ENCODE measurements at regions not wholly inside any gene's neighbourhood (a gene's known extent, or its start where the extent isn't known, plus 50 kb on each side); places are given as distances from the start of the nearest gene placed in this dataset.

DNA sequence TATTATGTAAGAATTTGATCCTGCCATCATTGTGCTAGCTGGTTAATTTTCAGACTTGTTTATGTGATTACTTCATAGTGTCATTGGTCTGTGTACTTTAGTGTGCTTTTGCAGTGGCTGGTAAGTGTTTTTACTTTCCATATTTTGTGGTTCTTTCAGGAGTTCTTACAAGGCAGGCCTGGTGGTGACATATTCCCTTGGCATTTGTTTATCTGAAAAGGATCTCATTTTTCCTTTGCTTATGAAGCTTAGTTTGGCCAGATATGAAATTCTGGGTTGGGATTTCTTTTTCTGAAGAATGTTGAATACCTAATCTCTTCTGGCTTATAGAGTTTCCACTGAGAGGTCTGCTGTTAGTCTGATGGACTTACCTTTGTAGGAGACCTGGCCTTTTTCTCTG lies 72.8 kb upstream of the MC4R start:
- peak; percentile 79 for DNase-seq

DNA sequence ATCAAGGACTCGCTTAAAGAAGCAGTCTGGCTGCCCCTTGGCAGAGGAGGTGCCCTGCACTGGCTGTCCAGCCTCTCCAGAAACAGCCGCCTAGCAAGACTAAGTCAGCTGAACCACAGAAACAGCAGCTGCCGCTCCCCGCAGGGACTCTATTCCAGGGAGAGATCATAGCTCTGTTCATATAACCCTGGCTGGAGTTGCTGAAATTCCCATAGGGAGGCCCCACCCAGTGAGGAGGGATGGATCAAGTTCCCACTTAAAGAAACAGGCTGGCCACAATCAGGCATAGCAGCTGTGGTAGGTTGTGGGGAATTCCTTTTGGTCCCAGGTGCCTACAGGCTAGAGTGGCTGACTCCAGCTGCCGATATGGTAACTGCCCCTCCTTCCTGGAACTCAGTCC lies 74.2 kb upstream of the MC4R start:
- DNase-seq, result peak; percentile 87

DNA sequence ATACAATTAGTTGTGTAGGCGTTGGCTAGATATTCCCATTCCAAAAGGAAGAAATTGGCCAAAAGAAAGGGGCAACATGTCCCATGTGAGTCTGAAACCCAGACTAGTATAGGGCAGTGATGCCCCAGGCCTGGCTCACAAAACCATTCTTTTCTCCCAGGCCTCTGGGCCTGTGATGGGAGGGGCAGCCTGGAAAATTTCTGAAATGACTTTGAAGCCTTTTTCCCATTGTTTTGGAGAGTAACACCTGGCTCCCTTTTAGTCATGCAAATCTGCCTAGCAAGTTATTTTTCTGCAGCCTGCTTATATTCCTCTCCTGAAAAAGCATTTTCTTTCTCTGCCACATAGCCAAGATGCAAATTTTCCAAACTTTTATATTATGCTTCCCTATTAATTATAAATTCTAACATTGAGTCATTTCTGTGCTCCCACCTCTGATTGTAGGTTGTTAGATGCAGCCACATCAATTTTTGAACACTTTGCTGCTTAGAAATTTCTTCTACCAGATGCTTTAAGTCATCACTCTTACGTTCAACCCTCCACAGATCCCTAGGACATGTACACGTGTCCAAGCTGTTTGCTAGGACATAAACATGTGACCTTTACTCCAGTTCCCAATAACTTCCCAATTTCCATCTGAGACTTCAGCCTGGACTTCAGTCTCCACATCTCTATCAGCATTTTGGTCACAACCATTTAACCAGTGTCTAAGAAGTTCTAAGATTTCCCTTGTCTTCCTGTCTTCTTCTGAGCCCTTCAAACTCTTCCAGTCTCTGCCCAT lies 76.1 kb upstream of the MC4R start:
- DNase-seq, result no peak

DNA sequence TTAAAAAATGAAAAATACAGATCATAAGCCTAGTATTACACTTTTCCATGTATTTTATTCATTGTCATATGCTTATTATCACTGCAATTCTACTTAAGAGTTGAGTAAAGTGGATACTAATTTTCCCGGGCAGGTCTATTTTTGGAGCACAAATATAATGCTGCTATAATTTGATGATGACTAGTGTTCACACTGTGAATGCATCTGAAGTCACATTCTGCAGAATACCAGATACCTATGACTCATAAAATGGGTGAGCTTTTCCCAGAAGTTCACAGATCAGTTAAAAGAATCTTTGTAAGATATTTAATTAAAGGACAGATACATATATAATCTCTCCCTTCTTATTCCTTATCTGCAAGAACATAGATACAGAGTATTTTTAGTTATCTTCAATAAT lies 79.8 kb upstream of the MC4R start:
- DNase-seq, result peak; percentile 85

DNA sequence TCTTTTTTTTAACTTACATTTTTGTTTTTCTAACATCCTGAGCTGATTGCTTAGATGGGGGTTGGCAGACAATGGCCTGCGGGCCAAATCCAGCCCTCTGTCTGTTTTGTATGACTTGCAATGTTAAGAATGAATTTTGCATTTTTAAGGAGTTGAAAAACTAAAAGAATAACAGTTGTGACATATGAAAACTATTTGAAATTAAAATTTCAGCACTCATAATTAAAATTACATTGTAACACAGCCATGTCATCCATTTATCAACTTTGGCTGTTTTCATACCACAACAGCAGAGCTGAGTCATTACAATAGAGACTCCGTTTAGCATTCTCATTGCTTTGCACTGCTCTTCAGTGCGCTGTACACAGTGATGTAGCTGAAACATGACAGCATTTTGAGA lies 94.1 kb upstream of the MC4R start:
- peak; percentile 95 for DNase-seq

DNA sequence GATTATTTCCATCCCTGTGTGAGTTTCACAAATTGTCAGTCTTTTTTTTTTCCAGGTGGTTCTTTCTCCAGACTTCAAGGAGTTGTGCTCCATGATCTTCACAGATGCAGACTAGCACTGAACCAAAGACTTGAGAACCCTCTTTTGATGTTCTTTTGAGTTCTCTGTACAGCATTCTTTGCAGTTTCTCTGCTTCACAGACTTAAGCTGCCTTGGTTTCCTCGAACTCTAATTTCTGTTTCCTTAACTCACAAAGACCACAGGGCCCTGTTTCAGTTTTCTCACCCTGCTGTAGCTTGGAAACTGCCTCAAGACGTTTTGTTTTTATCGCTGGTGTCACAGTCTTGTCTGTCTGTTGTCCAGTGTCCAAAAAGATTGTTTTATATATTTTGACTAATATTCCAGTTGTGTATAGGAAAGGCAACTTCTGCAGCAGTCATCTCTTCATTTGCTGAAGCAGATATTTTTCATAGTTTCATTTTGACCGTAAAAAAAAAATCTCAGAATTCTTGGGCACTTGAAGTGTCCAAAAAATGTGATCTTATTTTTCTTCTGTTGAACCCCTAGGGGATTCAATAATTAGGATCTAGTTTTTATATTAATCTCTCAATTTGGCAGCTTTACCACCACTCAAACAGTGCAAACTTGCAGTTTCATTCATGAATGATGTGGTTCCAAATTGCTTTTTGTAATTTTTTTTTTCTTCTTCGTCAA lies 97.0 kb upstream of the MC4R start:
- DNase-seq, result peak; percentile 43

DNA sequence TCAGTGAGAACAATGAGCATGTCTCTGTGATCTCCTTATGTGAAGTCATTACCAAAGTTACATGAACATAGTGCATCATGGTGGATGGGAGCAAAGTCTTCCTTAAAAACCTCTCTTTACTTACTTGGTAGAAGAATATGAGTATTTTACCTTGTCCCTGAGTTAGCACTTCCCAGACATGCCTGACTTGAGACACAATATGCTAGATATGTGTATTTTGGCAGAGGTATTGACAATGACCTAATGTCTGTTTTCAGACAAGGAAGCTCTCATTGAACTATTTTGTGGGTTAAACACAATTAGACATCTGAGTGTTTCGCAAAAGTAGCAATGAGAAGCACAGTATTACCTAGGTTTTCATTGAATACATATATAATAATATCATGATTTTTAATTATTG lies 99.1 kb upstream of the MC4R start:
- DNase-seq, result peak; percentile 76

DNA sequence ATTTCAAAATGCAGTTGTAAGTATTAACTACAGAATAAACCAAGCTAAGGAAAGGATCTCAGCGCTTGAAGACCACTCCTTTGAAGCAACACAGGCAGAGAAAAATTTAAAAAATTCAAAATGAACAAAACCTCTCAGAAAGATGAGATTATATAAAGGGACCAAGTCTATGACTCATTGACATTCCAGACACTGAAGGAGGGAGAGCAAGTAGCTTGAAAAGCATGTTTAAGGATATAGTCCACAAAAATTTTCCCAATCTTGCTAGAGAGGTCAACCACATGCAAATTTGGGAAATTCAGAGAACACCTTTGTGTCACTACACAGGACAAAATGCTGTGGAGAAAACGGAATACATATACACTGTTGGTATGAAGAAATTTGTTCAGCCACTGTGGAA lies 112.6 kb upstream of the MC4R start:
- DNase-seq, result peak; percentile 84

DNA sequence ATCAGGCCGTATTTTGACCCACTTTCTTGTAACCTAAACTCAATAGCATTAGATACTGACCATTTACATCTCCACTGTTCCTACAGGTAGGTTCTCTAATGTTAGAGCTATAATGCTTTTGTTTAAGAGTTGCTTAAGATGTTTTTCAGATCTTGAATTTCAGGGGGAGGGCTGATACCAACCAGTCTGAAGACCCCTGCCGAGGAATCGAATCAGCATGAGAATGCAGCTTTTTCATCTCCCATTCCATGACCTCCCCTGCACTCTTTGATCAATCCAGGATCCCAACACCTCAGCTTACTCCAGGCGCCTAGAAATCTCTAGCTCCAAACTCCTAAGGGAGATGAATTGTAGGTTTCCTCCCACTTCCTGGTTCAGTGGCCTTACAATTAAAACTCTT lies 120.5 kb upstream of the MC4R start:
- DNase-seq, result no peak

DNA sequence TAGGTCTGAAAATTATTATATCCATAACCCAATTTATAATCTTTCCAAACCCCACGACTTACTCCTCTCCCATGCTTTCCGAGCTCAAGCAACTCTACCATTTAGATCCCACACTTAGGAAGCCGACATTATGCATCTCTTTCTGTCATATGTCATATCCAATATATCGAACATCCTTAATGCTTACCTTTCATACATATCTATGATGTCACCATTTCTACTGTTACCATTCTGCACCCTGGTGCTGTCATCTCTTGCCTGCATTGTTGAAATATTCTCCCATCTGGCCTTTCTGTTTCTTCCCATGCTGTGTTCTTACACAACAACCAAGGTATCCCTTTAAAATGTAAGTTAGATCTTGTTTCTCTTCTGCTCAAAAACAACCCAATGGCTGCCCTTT lies 127.1 kb upstream of the MC4R start:
- DNase-seq, result no peak

DNA sequence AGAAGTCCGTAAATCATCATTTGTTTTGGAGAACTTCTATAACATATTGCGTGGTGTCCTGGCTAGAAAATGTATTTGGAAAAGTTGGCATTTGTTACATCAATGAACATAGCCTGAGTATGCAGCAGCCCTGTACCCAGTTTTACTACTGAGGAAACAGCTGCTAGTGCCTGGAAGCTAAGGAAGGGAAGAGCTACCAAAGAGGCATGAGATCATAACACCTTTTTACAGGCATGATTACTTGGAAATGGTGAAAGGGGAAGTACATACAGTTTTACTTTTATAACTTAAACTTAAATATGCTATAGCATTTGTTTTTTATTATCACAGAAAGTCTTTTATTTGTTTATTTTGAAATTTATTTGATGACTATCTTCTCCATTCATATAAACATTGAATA lies 128.4 kb upstream of the MC4R start:
- no peak for DNase-seq

DNA sequence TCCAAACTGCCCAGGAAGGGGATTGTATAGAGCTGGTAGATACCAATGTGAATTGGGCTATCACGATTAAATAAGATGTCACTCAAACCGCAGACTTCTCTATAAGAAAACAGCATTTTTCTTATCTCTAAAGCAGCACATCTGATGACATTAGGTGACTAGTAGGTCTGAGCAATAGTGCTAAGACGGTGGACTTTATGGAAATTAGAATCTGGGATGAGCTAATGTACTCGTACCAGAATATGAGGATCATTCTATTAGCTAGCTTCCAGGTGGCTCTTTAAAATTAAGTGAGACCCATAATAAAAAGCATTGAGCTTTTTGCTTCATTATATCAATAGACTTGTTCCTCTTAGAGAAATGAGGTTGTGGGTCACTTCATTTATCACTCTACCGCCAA lies 130.0 kb upstream of the MC4R start:
- no peak for DNase-seq

DNA sequence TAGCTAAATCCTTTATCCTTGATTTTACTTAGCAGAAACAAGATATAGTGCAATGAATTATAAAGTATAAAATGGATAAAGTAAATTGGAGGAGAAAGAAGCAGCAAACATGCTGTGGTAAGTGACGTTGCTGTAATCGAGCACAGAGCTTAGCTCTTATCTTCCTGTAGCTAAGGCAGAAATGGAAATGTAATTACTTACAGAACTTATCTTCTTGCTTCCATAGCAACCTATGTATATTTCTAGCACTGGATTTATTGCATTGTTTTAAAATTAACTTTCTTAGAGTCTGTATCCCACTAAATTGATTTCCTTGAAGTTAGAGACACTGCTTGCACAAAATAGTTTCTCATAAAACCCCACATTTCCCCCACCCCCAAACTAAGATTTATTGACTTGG lies 130.6 kb upstream of the MC4R start:
- no peak for DNase-seq

DNA sequence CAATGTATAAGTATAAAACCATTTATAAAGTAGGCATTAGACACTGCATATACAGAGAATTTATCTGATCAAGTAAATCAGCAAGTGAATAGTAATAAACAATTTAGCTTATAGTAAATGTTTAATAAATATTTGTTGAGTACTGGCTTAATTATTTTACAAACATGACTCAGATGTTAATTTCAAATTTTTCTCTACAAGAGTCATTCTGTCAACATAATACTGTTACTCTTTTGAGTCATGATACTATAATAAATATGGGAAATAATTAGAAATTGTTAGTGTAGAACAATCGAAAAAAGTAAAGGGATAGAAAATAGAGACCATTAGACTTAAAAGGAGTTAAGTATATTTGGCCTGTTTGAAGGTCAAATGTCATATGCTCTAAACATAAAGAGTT lies 133.6 kb upstream of the MC4R start:
- no peak for DNase-seq

DNA sequence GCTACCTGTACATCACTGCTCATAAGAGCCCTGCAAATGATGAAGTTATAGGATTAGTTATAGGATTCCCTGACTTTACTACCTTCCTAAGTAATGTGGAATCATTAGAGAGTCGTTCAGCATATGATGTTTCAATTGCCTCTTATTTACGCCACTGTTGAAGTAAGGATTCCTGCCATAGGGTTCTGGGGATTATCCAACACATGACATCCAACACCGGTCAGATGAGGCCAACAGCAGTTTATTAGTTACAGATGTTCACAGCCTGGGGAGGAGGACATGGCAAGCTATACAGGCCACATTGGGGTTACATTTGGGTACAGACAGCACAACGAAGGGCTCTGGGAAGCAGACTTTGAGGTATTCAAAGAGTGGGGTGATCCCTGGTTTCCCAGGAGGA lies 134.1 kb upstream of the MC4R start:
- peak; percentile 61 for DNase-seq

DNA sequence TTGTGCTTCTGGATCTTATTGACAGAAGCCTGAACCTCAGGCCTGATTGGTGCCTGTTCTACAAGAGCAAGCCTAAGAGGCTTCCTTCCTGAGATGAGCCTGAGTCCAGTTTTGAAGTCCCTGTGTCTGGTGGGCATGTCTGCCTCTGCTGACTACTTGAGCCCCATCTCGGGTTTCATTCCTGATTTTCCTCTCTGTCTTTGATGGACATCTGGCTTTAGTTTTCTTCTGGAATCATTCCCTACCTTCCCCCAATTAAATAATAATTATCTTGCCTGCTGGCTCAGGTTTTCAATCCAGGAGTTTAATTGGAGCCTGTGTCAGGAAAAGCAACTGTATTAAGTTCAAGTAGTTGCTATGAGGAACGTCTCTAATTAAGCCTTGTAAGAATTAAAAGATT lies 135.5 kb upstream of the MC4R start:
- DNase-seq, result peak; percentile 6

DNA sequence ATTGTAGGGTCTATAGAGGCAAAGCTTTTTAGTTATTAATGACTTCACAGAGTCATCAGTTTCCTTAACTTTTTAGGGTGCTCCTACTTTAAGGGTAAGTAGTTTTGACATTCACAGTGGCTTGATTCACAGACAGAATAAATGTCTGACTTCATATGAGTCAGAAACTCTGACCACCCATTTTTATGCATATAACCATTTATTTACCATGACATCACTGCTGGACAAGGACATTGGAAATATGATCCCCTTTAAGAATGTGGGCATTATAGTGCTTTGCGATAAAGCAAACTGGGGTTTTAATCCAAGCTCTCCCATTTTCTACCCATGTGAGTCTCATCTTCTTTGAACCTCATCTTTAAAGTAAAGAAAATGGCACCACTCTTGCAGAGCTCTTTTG lies 162.0 kb upstream of the MC4R start:
- peak; percentile 57 for DNase-seq

DNA sequence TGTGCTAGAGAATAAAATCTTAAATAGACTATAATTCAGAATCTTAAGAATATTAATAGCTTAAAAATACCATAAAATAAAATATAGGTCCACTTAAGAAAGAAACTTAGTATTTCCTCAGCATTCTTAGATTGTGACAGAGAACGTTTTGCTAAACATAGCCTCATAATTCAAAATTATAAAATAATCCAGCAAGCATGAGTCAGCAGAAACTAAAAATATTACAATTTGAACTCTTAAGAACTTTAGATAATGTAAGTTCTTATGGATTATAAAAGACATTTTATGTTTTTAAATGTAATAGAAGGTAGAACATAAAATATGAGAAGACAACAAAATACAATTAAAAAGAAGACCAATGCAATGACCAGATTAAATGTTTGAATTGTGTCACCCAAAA lies 164.5 kb upstream of the MC4R start:
- peak; percentile 4 for DNase-seq

DNA sequence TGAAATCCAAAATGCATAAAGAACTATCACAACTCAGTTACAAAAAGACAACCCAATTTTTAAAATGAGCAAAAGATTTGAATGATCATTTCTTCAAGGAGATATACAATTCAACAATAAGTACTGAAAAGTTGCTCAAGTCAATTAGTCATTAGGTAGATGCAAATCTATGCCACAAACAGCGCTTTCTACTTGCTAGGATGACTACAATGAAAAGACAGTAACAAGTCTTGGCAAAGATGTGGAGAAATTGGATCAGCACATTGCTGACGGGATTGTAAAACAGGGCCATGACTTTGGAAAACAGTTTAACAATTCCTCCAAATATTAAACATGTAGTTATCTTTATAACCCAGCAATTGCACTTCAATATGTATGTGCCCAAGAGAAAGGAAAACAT lies 166.3 kb upstream of the MC4R start:
- DNase-seq, result no peak

DNA sequence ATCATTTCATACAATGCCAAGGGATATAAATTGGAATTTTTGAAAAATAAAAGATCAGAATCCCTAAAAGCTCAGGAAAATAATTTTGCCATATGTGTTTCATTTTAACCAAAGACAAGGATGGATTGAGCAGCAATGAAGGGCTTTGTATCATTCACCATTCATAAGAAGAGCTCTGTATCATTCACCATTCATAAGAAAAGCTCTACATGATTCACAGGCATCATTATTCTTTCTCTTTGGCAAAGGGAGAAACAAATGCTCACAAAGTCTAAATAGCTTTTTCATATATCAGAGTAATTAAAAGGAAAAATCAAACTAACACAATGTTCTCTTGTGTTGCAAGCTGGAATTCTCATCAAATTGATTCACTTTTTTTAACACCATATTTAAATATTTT lies 169.1 kb upstream of the MC4R start:
- no peak for DNase-seq

DNA sequence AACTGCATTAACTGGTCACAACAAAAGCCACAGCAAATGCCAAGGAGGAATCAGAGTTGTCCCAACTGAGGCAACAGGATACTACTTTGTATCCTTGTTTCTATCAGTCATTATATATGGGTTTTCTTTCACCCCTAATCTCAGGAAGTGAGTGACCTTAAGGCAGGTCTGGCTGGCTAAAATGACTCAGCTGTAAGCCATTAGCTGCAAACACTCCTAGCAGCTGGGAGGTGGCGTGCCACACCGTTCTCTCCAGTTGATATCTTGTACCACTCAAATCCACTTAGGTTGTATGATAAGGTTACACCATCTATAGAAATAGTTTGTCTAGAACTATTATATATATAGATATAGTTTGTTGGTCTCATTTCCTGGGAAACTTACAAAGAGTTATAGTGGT lies 171.1 kb upstream of the MC4R start:
- DNase-seq, result no peak

DNA sequence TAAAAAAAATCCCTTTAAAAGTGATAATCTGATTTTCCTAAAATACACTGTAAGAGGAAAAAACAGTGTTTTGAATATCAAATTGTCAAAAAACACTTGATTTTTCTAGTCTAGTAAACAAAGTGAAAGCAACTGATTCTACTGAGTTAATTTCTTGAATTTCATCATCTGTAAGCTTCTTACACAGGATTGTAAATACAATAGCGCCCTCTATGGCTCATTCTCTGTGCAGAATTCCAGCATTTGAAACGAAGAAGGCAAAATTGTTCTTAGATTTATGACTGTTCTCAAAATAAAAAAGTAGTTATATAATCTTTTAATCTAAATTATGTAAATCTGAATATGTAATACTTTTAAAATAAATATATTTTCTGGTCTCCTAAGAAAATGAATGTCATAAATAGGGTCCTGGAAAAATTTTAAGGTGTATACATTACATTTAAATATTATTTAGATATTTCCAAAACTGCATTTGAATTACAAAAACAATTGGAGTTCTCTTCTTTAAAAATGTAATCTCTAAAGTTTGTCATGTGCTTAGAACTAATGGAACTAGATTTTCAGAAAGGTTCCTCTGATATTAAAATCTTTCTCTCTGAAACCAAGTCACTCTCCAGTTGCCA lies 176.9 kb upstream of the MC4R start:
- DNase-seq, result peak; percentile 78

DNA sequence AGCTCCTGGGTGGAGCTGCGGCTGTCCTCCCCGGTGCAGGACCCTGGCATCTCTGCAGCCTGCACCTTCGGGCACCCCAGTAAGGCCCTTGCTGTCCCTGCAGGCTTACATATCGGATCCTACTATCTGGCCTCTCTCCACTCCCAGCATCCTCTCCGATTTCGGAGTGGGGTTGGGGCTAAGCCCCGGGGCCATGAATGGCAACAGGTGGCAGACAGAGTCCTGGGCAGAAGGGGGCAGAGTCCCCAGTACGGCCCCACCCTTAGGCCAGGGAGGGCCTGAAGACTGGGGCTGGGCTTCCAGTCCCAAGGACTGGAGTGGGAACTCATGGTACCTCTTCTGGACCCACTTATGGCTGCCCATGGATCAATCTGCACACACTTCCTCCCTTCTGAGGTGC lies 180.4 kb upstream of the MC4R start:
- DNase-seq, result no peak

DNA sequence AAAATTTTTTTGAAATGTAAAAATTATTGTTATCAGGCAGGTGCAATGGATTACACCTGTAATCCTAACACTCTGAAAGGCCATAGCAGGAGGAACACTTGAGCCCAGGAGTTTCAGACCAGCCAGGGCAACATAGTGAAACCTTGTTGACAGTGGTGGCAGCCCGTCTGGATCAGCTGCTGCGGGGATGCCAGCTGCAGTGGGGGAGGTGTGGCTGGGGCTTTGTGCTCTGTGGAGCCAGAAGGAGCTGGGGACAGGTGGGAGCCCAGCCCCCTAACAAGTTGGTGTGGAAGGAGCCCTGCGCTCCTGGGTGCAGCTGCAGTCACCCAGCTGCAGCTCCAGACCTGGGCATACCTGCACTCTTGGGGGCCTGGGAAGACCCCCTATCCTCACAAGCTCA lies 182.4 kb upstream of the MC4R start:
- no peak for DNase-seq
